ENCODE measurements at regions not wholly inside any gene's neighbourhood (a gene's known extent, or its start where the extent isn't known, plus 50 kb on each side); places are given as distances from the start of the nearest gene placed in this dataset.

DNA sequence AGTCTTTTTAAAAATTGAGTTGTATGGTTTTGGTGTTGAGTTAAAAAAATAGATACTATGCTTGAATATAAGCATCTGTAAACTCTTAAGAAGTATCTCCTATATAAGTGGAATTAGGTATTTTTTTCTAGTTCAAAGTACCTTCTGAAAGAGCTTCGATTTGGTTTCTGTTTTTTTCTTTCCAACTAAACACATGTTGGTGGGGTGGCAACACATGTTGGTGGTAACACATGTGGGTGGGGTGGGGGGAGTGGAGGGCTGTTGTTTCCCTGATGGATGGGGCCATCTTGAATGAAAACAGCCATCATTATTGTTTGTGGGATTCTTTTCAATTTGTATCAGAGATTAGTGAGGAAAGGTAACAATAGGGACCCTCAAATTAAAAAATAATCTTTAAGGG is 178.9 kb downstream of the STK31 start:
- H3K9me2 ChIP-seq (ENCODE audit: insufficient read depth), result no peaks in the 10 kb centered on the region
- no peaks in the 10 kb centered on the region for H3K79me2 ChIP-seq (ENCODE audit: insufficient read depth, low read length)
- ATAC-seq, result no peak
- TF ChIP-seq ELF1 (IDR thresholded peaks at IDR 0.05; ENCODE audit: borderline replicate concordance, low read depth) (no peak), ZNF274 (IDR thresholded peaks at IDR 0.05; ENCODE audit: low read depth, low read length) (no peak)
- intact Hi-C loops (cut with micrococcal nuclease), result no loop called here
- no peak for DNase-seq (ENCODE audit: low read depth, low spot score)
- no peaks in the 10 kb centered on the region for H3K4me1 ChIP-seq (ENCODE audit: control insufficient read depth in 1 of 2, insufficient read depth in 2 of 2, low read length in 2 of 2)
- no peaks in the 10 kb centered on the region for H4K20me1 ChIP-seq (ENCODE audit: insufficient read depth)
- CTCF ChIA-PET, result no interaction called here
- RAD21 ChIA-PET (ENCODE audit: low non-redundant PET in 1 of 2, low total read pairs in 2 of 2, uncharacterized antibody in 2 of 2, unreplicated experiment in 2 of 2), result no interaction called here
- H3K4me2 ChIP-seq (ENCODE audit: low read length), result no peak overlapping the region
- H2AFZ ChIP-seq (ENCODE audit: low read depth, low read length, poor library complexity, severe bottlenecking), result no peak overlapping the region
- no peaks in the 10 kb centered on the region for H3K27me3 ChIP-seq (ENCODE audit: insufficient read depth, low read length)
- H3K4me3 ChIP-seq (replicated peaks in 1 of 2; ENCODE audit: low read depth in 1 of 2, low read length in 2 of 2), result no peak overlapping the region
- BruUV-seq (replicated peaks), result no TSS peak
- no peak overlapping the region for H3K9ac ChIP-seq (ENCODE audit: low read length)
- POLR2A ChIA-PET, result no interaction called here
- H3K9me3 ChIP-seq (ENCODE audit: control insufficient read depth in 1 of 2, insufficient read depth in 1 of 2, low read depth in 1 of 2, low read length in 2 of 2), result no peaks in the 10 kb centered on the region
- no peaks in the 10 kb centered on the region for H3K36me3 ChIP-seq (ENCODE audit: control insufficient read depth in 1 of 2, insufficient read depth in 2 of 2, low read length in 2 of 2)
- H3K27ac ChIP-seq (ENCODE audit: low read depth, low read length), result no peak overlapping the region

DNA sequence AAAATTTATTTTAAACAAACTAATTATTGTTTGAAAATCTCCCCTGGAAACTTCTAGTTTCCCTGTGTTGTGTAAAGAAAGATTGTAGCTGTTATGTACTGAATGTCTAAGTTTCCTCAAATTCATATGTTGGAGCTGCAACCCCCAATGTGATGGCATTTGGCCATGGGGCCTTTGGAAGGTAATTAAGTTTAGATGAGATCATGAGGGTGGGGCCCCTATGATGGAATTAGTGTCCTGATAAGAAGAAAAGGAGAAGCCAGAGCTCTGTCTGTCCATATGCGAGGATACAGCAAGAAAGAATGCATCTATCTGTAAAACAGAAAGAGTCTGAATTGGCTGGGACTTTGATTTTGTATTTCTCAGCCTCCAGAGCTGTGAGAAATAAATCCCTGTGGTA is 179.5 kb downstream of the STK31 start:
- Histone ChIP-seq H3K27ac (ENCODE audit: low read depth, low read length) (no peak overlapping the region), H4K20me1 (ENCODE audit: insufficient read depth) (no peaks in the 10 kb centered on the region), H3K4me2 (ENCODE audit: low read length) (no peak overlapping the region), H3K79me2 (ENCODE audit: insufficient read depth, low read length) (no peaks in the 10 kb centered on the region), H3K9me2 (ENCODE audit: insufficient read depth) (no peaks in the 10 kb centered on the region), H3K4me3 (replicated peaks in 1 of 2; ENCODE audit: low read depth in 1 of 2, low read length in 2 of 2) (no peak overlapping the region), H3K36me3 (ENCODE audit: control insufficient read depth in 1 of 2, insufficient read depth in 2 of 2, low read length in 2 of 2) (no peaks in the 10 kb centered on the region), H2AFZ (ENCODE audit: low read depth, low read length, poor library complexity, severe bottlenecking) (no peak overlapping the region), H3K27me3 (ENCODE audit: insufficient read depth, low read length) (no peaks in the 10 kb centered on the region), H3K9me3 (ENCODE audit: control insufficient read depth in 1 of 2, insufficient read depth in 1 of 2, low read depth in 1 of 2, low read length in 2 of 2) (no peaks in the 10 kb centered on the region), H3K9ac (ENCODE audit: low read length) (no peak overlapping the region), H3K4me1 (ENCODE audit: control insufficient read depth in 1 of 2, insufficient read depth in 2 of 2, low read length in 2 of 2) (no peaks in the 10 kb centered on the region)
- intact Hi-C loops (cut with micrococcal nuclease), result no loop called here
- CTCF ChIA-PET, result no interaction called here
- DNase-seq (ENCODE audit: low read depth, low spot score), result no peak
- ATAC-seq, result no peak
- TF ChIP-seq SP1 (IDR thresholded peaks at IDR 0.05; ENCODE audit: low read depth) (no peak), EZH2 (IDR thresholded peaks at IDR 0.05) (no peak), TCF7L2 (IDR thresholded peaks at IDR 0.05; ENCODE audit: borderline replicate concordance, extremely low read depth, insufficient read depth, insufficient read length) (no peak), EZH2phosphoT487 (IDR thresholded peaks at IDR 0.05; ENCODE audit: borderline replicate concordance) (no peak), FOSL1 (IDR thresholded peaks at IDR 0.05; ENCODE audit: low read depth) (no peak), ZNF274 (IDR thresholded peaks at IDR 0.05; ENCODE audit: low read depth, low read length) (no peak), JUND (IDR thresholded peaks at IDR 0.05) (no peak)
- POLR2A ChIA-PET, result no interaction called here
- RAD21 ChIA-PET (ENCODE audit: low non-redundant PET in 1 of 2, low total read pairs in 2 of 2, uncharacterized antibody in 2 of 2, unreplicated experiment in 2 of 2), result no interaction called here
- BruUV-seq (replicated peaks), result no TSS peak
